GM21619 (cell line): ENCODE measurements at regions not wholly inside any gene's neighbourhood (a gene's known extent, or its start where the extent isn't known, plus 50 kb on each side); places are given as distances from the start of the nearest gene placed in this dataset.

ENCODE experiments used
- ATAC-seq: cut with Tn5 transposase; IDR thresholded peaks from one replicate; pipeline ENCODE4 v1.9.1; 2021; ENCODE audit not compliant: unreplicated experiment

DNA sequence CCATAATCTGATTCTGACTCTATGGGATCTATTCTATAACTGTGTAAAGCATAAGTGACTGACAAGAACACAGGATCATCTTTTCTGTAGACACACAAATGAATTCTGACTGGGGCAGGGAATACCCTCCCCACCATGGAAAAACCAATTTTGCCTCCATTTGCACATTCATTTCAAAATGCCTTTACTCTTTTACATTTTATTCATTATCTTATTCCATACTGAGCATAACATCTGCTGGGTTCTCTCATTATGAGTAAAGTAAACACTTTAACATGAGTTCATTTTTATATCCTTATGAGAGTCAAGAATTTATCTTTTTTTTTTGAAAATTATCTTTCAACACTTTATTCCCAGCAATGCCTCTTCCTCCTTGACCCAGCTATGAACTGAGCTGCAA, 163.5 kb downstream of the RNF152 start:
- ATAC-seq: no peak

DNA sequence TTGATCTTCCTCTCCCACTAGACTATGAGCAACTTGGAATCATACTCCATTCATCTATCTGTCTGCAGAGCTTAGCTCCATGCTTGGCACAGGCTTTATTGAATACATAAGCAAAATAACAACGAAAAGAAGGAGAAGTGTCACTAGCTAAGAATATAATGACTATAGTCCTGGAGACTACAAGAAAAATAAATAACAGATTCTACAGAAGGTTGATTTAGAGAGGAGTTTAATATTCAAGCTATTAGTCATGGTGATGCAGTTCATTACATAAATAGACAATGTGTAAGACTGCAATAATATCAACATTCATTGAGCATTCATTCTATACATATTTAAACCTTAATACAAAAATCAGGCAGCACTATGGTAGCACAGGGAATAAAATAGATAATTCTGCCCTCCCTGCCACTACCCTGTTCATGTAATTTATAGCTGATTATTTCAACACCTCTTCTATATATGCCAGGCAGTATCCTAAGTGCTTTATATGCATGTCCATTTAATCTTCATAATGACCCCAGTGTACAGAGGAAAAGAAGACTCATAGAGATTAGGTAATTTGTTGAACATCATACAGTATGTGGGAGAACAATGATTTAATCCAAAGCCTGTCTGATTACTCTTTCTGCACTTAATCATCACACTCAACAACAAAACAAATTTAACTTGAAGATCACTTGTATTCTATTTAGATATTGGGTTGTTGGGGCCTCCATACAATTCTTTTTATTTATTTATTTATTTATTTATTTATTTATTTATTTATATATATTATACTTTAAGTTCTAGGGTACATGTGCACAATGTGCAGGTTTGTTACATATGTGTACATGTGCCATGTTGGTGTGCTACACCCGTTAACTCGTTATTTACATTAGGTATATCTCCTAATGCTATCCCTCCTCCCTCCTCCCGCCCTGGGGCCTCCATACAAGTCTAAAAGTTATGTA, 165.3 kb downstream of the RNF152 start:
- no peak for ATAC-seq

DNA sequence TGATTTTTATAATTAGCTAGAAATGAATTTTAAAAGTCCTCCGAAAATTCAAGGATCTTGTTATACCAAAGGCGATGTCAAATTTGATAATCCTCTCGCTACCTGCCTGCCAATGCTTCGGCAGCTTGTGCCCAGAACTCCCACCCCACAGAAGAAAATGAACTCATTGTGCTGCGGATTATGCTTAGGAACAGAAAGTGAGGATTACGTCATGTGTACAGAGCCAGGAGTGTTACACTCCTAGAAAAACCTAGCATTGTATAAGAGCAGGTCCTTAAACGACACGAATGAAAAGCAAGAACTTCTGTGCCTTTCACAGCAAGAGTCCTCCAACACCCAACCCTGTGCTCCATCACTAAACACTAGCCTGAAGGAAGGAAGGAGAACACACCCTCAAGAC, 168.3 kb downstream of the RNF152 start:
- no peak for ATAC-seq

DNA sequence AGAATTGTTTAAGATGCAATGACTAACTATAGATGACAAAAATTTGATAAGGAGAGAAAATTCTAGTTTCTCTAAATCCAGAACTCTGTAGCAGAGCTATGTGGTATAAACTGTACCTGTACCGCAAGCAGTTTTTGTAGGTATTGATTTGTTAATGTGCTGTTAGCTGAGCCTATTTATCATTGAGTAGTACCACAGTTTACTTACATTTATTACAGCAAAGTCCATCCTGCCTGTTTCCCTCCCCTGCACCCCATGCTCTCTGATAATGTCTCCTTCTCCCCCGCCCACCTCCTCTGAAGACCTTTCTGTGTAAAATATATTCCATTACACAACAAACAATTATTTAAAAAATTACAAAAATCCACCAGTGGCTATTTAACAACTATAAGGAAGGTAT, 170.6 kb downstream of the RNF152 start:
- no peak for ATAC-seq

DNA sequence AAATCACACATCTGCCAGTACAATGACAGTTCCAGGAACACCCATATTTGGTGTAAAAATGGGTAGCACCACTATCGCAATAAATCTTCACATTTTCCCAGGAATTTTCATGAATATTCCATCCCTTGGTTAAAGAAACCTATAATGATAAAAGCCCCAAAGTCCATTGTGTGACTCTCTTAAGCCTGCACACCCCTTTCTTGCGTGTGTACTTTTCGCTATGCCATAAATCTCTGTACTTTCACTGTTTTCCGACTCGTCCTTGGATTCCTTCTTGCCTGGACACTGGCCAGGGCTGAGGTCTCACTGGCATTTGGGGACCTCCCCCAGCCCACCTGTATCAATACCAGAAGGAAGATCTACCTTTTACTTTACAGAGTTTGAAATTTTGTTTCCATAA, 172.3 kb downstream of the RNF152 start:
- no peak for ATAC-seq

DNA sequence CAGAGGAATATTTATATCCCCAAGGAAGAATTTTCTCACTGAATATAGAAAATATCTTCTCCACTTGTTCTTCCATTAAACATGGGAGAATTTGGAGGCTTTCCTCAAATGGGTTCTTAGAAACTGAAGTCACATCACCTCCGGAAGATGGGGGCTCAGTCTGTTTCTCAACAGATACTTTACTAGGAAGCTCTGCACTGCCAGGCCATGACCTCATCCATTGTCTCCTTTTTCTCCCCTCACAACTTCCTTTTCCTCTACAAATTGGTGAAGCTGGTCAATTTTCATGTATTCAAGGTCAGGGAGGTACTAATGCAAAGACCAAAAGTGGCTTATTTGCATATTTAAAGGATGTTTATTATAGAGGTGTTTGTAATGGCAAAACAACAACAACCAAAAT, 173.1 kb downstream of the RNF152 start:
- ATAC-seq: no peak

DNA sequence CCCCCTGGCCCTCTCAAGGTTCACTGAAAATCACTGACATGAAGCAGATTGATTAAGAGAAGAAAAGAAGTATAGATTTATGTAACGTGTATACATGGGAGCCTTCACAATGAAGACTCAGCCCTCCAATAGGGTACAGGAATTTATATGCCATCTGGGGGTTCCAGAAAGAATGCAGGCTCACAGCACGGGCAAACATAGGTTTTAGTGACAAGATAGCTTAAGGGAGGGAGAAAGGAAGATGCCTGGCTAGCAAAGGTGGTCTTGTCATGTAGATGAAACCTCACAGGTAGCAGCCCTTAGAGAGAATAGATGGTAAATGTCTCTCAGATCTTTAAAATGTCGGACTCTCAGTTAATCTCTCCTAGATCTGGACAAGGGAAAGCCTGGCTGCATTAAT, 173.9 kb downstream of the RNF152 start:
- ATAC-seq: no peak

DNA sequence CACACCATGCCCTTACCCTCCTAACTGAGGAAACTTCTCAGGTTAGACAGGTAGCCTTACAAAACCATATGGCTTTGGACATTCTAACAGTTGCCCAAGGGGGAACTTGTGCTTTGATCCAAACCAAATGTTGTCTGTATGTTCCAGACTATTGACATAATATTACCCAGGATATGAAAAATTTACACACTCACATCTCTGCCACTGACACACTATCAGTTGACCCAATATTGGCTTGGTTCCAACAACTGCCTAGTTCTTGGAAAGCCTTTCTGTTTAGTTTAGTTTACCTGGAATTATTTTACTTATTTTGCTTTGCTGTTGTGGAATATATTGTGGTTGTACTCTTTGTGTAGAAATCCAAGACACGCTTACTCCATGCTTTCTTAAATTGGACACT, 178.4 kb downstream of the RNF152 start:
- ATAC-seq: no peak

DNA sequence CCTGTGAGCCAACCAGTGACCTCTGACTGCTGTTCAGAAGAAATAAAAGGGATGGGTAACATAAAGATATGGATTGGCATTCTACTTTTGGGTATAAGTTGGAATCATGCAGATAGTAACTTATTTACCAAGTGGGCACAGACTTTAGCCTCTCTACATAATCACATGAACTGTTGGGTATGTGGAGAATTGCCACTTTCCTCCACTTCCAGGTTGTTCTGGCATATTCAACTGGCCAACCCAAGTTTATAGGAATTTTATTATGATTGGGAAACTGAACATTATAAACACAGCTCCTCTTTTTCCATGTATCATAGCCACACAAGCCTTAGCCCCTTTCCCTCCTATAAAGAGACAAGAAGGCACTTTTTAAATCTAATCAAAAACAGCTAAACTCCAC, 179.3 kb downstream of the RNF152 start:
- ATAC-seq: no peak

DNA sequence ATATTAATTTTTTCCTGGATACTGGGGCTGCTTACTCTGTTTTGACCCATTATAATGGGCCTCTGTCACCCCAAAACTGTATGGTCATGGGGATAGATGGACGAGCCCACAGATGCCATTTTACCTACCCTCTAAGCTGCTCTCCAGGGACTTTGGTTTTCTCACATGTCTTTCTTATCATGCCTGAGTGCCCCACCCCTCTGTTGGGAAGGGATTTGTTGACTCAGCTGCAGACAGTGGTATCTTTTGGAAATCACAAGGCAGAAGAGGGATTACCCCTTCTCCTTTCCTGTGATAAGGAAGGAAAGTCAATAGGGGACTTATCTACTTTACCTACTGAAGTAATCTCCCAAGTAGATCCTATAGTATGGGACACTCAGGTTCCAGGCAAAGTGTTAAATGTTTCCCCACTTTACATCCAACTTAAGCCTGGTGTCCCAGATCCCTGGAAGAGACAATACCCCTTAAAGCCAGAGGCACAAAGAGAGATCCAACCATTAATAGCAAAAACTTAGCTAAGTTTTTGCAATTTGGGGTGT, 182.7 kb downstream of the RNF152 start:
- no peak for ATAC-seq

DNA sequence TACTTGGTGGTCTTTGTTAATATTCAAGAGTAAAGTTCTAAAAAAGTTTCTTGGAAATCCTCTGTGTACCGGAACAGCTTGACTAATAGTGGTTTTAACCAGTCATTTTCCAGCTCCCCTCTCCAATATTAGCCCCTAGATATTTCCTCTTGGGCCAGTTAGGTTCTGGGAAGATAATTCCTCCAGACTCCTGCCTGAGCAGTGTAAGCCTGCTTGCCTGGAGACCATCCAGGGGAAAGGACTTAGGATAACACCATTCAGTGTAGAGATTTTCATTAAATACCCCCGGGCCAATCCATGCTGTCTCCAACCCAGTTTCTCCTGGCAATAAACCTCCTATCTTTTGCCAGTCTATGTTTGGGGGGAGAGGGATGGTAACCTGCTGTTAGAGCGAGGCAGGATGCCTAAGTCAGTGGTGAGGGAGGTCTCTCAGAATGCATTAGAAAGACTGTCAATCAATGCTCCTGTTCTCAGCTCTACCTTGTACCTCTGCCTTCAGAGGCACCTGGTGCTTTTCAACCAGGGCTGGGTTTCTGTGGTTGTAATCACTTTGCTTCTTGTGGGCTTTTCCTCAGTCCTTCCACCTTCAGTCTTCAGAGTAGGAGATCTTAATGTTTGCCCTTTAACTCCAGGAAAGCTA, 186.4 kb downstream of the RNF152 start:
- ATAC-seq: no peak

DNA sequence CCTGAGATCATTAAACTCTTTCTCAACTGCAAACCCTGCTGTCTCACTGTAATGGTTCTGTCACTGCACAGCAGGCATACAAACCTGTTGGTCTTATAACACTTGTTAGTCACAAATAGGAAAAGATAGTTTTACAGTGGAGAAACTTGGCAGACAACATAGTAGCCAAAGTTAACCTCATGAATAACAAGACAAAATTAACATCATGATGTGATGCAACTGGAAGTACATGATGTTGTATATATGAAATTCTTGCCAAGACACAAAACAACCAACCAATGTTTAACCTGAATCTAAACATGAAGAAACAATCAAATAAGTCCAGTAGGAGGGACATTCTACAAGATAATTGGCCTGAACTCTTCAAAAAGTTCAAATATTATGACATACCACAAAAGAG, 189.3 kb downstream of the RNF152 start:
- ATAC-seq: no peak

DNA sequence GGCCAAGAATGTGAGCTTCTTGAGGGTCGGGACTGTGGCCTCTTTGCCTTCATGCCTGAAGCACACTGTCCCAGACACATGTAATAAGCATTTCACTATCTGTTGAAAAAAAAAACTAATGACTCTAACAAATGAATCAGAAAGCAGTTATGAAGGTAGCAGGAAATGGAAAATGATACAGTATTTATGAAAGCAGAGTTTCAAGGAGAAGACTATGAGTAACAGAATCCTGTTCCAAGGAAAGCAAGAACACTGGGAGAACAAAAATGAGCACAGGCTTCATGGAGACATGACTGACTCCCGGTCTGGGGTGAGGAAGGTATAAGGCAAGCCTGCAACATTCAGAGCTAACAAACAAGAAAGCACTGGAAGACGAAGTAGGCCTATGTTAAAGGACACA, 190.8 kb downstream of the RNF152 start:
- no peak for ATAC-seq

DNA sequence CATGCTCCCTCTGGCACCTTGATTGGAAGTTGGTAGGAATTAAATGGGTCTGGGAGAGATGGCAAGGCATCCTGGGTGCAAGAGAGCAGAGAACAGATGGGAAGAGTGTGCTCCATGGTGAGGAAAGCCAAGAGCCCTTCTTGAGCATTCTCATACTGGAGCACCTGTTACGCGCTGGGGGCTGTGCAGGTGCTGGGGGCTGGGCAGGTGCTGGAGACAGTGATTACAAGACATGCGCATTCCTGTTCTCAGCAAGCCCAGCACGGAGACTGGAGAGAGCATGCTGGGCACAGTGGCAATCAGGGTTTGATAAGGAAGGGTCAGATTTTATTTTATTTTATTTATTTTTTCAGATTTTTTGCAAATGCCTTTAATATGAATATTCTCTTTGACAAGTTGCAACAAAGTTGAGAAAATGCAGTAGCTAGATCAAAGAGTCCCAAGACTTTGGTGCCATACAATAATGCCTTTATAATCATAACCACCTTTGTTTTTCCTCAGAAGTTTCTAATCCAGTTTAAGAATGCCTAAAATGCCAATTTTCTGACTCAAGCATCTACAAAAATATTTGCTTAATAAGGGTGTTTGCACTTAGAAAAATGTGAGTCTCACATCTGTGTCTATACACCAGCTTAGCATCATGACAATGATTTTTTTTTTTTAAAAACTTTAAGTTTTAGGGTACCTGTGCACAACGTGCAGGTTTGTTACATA, 193.3 kb downstream of the RNF152 start:
- no peak for ATAC-seq

DNA sequence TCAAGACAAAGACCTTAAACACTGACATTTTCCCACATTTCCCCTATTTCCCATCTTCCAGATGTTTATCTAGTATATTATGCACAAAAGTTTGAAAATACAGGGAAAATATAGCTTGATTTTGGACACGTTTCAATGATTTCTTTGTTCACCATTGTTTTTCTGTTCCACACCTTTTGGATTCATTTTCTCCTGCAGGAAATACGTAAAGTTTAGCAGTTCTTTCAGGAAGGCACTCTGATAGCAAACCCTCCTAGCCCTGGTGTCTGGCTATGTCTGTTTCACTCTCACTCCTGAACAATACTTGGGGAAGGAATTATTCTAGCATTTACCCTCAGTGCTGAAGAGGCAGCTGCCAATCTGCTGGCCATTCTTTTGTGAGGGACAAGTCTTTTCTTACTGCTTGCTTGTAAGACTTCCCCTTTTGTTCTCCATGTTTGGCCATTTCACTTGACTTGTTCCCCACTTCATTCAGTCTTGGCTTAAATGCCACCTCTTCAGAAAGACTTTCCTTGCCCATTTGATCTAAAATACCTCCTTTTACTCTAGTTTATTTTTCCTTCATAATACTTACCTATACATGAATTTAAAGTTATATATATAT, 195.4 kb downstream of the RNF152 start:
- ATAC-seq: no peak

DNA sequence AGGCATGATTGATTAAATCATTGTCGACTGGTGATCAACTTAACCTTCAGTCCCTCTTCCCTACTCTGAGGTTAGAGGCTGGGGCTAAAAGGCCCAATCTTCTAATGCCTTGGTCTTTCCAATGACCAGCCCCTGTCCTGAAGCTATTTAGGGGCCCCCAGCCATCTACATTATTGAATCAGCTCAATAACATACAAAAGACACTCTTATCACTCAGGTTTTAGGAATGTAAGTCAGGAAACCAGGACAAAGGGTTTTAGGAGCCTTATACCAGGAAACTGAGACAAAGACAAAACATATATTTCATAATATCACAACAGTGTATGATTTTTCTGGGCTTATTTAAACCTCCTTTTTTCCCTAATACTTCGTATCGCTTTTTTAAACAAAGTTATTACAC, 198.6 kb downstream of the RNF152 start:
- ATAC-seq: no peak

DNA sequence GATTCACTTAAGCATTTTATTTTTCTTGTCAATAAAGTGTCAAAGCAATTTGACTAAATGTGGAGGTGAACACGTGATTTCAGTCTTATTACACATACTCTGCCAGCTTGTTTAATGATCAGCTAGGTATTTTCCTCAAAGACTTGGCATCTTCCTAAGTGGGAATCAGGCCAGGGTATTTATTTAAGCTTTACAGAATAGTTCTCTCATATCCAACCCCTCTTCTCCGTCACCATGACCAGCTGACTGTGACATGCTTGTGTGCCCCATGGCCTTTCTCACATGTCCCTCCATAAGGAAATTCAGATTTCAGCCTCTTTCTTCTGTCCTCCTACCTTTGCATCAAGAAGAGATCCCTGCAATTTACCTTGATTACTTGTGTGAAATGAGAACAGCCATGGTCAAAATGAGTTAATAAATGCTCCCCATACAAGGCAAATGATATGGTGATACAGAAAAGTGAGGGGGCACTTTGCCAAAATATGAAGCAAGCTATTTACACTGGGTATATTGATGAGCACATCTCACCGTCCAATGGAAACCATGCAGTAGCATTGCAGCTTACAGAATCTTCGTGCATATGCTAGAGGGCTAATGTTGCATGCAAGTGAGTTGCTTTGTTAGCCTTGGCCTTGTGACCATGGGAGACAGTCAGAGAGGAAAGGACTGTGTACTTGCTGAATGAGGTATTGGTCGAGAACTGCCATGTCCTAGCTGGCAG, 202.2 kb downstream of the RNF152 start:
- no peak for ATAC-seq

DNA sequence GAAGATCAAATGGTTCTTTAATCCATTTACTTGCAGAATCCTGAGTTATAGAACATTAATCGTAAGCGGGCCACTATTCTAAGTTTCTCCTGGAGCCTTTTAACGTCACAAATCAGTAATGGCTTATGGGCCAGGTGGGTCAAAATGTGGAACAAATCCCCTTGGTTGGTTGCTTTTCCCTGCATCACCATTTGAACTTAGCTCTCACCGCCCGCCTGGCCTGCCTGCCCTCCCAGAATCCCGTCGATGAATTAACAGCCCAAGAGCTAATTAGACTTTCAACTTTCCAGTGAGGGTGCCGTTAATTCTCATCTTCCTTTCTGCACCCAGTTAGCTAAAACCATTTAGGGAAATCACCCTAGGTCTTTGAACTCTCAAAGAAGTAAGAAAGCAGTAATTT, 205.5 kb downstream of the RNF152 start:
- ATAC-seq: no peak

DNA sequence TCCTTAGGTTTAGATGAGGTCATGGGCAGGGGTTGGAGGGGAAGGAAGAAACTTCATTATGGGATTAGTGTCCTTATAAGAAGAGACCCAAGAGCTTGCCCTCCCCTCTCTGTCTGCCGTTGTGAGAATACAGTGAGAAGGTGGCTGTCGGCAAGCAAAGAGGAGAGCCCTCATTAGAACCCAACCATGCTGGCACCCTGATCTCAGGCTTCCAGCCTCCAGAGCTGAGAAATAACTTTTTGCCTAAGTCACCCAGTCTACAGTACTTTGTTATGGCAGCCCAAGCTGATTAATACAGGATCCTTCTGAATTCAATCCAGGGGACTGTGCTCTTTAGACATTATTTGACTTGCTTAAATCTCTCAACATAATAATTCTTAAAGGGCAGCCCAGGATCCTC, 209.0 kb downstream of the RNF152 start:
- no peak for ATAC-seq

DNA sequence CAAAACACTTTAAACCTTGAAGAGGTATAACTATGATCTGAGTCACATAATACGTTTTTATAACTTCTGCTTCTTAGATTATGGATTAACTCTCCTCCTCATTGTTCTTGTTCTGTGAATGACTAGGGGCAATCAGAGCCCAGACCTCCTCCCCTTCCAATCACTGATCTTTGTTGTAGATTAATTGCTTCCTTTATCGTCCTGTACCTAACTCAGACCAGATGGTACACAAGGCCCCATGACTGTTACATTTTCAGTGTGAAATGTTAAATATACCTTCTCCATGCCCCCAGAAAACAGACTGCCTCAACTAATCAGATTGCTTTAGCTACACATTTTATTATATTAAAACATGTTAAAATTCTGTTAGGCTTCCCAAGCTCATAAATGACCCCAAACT, 211.7 kb downstream of the RNF152 start:
- no peak for ATAC-seq

DNA sequence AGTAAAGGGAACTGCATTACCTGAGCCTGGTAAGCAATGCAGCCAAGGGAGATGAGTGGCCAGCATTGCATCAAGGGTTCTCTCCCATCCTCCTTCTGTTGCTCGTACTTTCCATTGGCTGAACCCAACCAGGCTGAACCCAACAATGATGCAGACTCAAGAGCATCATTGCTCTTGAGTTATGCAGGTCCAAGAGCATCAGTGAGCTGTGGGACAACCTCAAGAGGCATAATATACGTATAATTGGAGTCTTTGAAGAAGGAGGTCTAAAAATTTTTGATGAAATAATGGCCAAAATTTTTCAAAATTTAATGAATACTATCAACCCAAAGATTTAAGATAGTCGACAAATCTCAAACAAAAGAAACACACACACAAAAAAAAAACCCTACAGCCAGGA, 213.0 kb downstream of the RNF152 start:
- no peak for ATAC-seq
